ENCODE measurements at regions not wholly inside any gene's neighbourhood (a gene's known extent, or its start where the extent isn't known, plus 50 kb on each side); places are given as distances from the start of the nearest gene placed in this dataset.

- intact Hi-C loops (cut with micrococcal nuclease; ENCODE audit: unreplicated experiment), result no loop called here
- Histone ChIP-seq H3K4me2 (ENCODE audit: low read depth, low read length) (no peak overlapping the region), H3K27ac (ENCODE audit: extremely low read length, insufficient read depth, low read length) (no peak overlapping the region), H3K9ac (ENCODE audit: insufficient read depth, low read depth, low read length) (no peak overlapping the region), H4K20me1 (ENCODE audit: insufficient read depth, low read length) (no peaks in the 10 kb centered on the region), H3K4me1 (ENCODE audit: insufficient read depth, low read length) (no peaks in the 10 kb centered on the region), H3K36me3 (replicated peaks in 1 of 2; ENCODE audit: control insufficient read depth in 1 of 2, insufficient read depth in 2 of 2, low read length in 2 of 2) (no peaks in the 10 kb centered on the region), H3K79me2 (ENCODE audit: insufficient read depth, low read length) (no peaks in the 10 kb centered on the region), H3K9me3 (ENCODE audit: low read length) (no peaks in the 10 kb centered on the region), H2AFZ (ENCODE audit: low read length) (no peak overlapping the region), H3K4me3 (replicated peaks in 1 of 3; ENCODE audit: insufficient read depth in 1 of 3, low read depth in 2 of 3, low read length in 3 of 3) (no peak overlapping the region), H3K27me3 (ENCODE audit: control insufficient read depth in 1 of 2, insufficient read depth in 2 of 2, low read length in 2 of 2) (no peaks in the 10 kb centered on the region)
- ChIA-PET CTCF (ENCODE audit: low intra/inter-chr PET ratio, low total read pairs) (no interaction called here), POLR2A (no interaction called here)
- BruUV-seq (replicated peaks), result no TSS peak
- WGBS (ENCODE audit: low lambda C conversion rate), result 0% methylated on average over 1 of the region's 1 CpG
- no peak for ATAC-seq
- no peak for DNase-seq (ENCODE audit: low spot score)
- in situ Hi-C loops (cut with HindIII; ENCODE audit: extremely low pct_ligation_motif_present, low pct_unique_long_range_greater_than_20kb), result no loop called here
- TF ChIP-seq RAD21 (CRISPR knock-in tag; IDR thresholded peaks at IDR 0.05) (no peak), XRCC5 (optimal IDR thresholded peaks at IDR 0.05; ENCODE audit: low read length) (no peak), ETV5 (CRISPR knock-in tag; IDR thresholded peaks at IDR 0.05; ENCODE audit: borderline replicate concordance) (no peak), GPBP1L1 (CRISPR knock-in tag; IDR thresholded peaks at IDR 0.05) (no peak), ZNF75D (CRISPR knock-in tag; IDR thresholded peaks at IDR 0.05; ENCODE audit: borderline replicate concordance) (no peak), HMGXB4 (CRISPR knock-in tag; IDR thresholded peaks at IDR 0.05; ENCODE audit: borderline replicate concordance in 1 of 2, low read depth in 1 of 2) (no peak), ELF3 (CRISPR knock-in tag; IDR thresholded peaks at IDR 0.05) (no peak), ETV6 (CRISPR knock-in tag; conservative IDR thresholded peaks at IDR 0.05) (no peak), ZNF879 (CRISPR knock-in tag; IDR thresholded peaks at IDR 0.05) (no peak), SSRP1 (CRISPR knock-in tag; IDR thresholded peaks at IDR 0.05) (no peak), HIVEP1 (CRISPR knock-in tag; IDR thresholded peaks at IDR 0.05) (no peak), MTA3 (CRISPR knock-in tag; IDR thresholded peaks at IDR 0.05) (no peak)
- FAIRE-seq, result no peak
Observed at GRCh38 chrX:137988470-137988869, 422.5 kb downstream of the ZIC3 start.
